Urothelium cell line (cell line): ENCODE measurements at regions not wholly inside any gene's neighbourhood (a gene's known extent, or its start where the extent isn't known, plus 50 kb on each side); places are given as distances from the start of the nearest gene placed in this dataset.
"Not testable (repeated sequence)": the region's sequence is repeated elsewhere in the genome, so short reads cannot be mapped to it uniquely, and the experiment has no call there.

Experiments used
- DNase-seq: peaks from one replicate; pipeline ENCODE4 v3.0.0; 2011; ENCODE audit warnings: low spot score, mixed read lengths
- FAIRE-seq: peaks from 2 replicates; lab custom pipeline; 2011; peaks lifted over from hg19 to GRCh38; lab: Jason Lieb, UNC

GRCh38 chrX:77123917-77124316, 323.3 kb upstream of the FGF16 start:
- FAIRE-seq, DNase-seq: not testable (repeated sequence)

GRCh38 chrX:77127571-77127970, 319.6 kb upstream of the FGF16 start:
- not testable (repeated sequence) for FAIRE-seq

GRCh38 chrX:77143907-77144306, 303.3 kb upstream of the FGF16 start:
- DNase-seq = no peak
- no peak for FAIRE-seq

More at GRCh38 chrX:77127571-77127970, 319.6 kb upstream of the FGF16 start:
- not testable (repeated sequence) for DNase-seq

GRCh38 chrX:77160301-77160700, 286.9 kb upstream of the FGF16 start:
- FAIRE-seq (no peak), DNase-seq (no peak)

- FAIRE-seq = no peak
- no peak for DNase-seq
Observed at GRCh38 chrX:77162777-77163176, 284.4 kb upstream of the FGF16 start.

- no peak for DNase-seq
- FAIRE-seq = no peak
Observed at GRCh38 chrX:77167993-77168392, 279.2 kb upstream of the FGF16 start.

GRCh38 chrX:77174680-77175519, 272.3 kb upstream of the FGF16 start:
- no peak for FAIRE-seq

GRCh38 chrX:77200663-77201062, 246.5 kb upstream of the FGF16 start:
- no peak for FAIRE-seq
- DNase-seq = no peak

More at GRCh38 chrX:77174680-77175519, 272.3 kb upstream of the FGF16 start:
- no peak for DNase-seq

- FAIRE-seq = no peak
Observed at GRCh38 chrX:77223046-77223445, 224.1 kb upstream of the FGF16 start.

GRCh38 chrX:77264490-77264889, 182.7 kb upstream of the FGF16 start:
- DNase-seq (no peak), FAIRE-seq (no peak)

More at GRCh38 chrX:77223046-77223445, 224.1 kb upstream of the FGF16 start:
- no peak for DNase-seq

GRCh38 chrX:77275392-77275791, 171.8 kb upstream of the FGF16 start:
- FAIRE-seq (no peak), DNase-seq (peak; percentile 16)

GRCh38 chrX:77276742-77277141, 170.4 kb upstream of the FGF16 start:
- no peak for FAIRE-seq
- no peak for DNase-seq

GRCh38 chrX:77277911-77278310, 169.3 kb upstream of the FGF16 start:
- no peak for FAIRE-seq

GRCh38 chrX:77279373-77279772, 167.8 kb upstream of the FGF16 start:
- not testable (repeated sequence) for DNase-seq, FAIRE-seq

More at GRCh38 chrX:77277911-77278310, 169.3 kb upstream of the FGF16 start:
- no peak for DNase-seq

- DNase-seq (no peak), FAIRE-seq (no peak)
Observed at GRCh38 chrX:77293331-77293995, 153.7 kb upstream of the FGF16 start.

- FAIRE-seq (no peak), DNase-seq (no peak)
Observed at GRCh38 chrX:77298296-77298695, 148.9 kb upstream of the FGF16 start.

- FAIRE-seq = no peak
- no peak for DNase-seq
Observed at GRCh38 chrX:77298790-77299189, 148.4 kb upstream of the FGF16 start.

GRCh38 chrX:77299549-77299948, 147.6 kb upstream of the FGF16 start:
- DNase-seq (no peak), FAIRE-seq (no peak)

- no peak for DNase-seq
- no peak for FAIRE-seq
Observed at GRCh38 chrX:77342004-77342403, 105.2 kb upstream of the FGF16 start.

GRCh38 chrX:77346859-77347258, 100.3 kb upstream of the FGF16 start:
- DNase-seq (no peak), FAIRE-seq (no peak)

- FAIRE-seq (no peak), DNase-seq (peak; percentile 1)
Observed at GRCh38 chrX:77347572-77347971, 99.6 kb upstream of the FGF16 start.

GRCh38 chrX:77389891-77390290, 57.3 kb upstream of the FGF16 start:
- FAIRE-seq = no peak

More at GRCh38 chrX:77389891-77390290, 57.3 kb upstream of the FGF16 start:
- DNase-seq = no peak
